OCI-LY3 (cell line): ENCODE measurements at regions not wholly inside any gene's neighbourhood (a gene's known extent, or its start where the extent isn't known, plus 50 kb on each side); places are given as distances from the start of the nearest gene placed in this dataset.

ENCODE experiments used
- EZH2phosphoT487 ChIP-seq: fragments of 200-600 bp; shearing (Covaris generic); IDR thresholded peaks from 2 replicates; pipeline ENCODE4 v1.6.1; 2018; ENCODE audit warnings: antibody characterized with exemption, mixed run types, low read depth
- TF ChIP-seq, protein P1 (sequence below): fragments of 200-600, 300-600 bp; sonication (generic); IDR thresholded peaks from 2 replicates; pipeline ENCODE4 v1.5.1; 2014; ENCODE audit warnings: antibody characterized with exemption, low read length, low read depth

DNA sequence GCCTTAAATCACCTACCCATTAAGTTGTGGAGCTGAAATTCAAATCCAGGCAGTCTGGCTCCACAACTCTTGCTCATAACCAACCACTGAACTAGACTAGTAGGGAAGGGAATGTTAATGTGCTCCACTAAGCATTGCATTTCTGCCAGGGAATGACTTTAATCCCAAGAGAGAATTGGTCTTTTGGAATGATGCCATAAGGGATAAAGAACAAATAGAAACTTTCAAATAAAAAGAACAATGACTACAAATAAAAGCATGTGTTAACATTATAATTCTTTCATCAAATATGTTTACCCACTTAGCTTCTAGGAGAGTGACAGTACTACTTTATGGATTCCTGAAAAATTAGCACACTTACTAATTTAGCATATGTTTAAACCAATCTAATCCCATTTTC, 905.9 kb downstream of the CENPC start:
- TF ChIP-seq, protein P1, sequence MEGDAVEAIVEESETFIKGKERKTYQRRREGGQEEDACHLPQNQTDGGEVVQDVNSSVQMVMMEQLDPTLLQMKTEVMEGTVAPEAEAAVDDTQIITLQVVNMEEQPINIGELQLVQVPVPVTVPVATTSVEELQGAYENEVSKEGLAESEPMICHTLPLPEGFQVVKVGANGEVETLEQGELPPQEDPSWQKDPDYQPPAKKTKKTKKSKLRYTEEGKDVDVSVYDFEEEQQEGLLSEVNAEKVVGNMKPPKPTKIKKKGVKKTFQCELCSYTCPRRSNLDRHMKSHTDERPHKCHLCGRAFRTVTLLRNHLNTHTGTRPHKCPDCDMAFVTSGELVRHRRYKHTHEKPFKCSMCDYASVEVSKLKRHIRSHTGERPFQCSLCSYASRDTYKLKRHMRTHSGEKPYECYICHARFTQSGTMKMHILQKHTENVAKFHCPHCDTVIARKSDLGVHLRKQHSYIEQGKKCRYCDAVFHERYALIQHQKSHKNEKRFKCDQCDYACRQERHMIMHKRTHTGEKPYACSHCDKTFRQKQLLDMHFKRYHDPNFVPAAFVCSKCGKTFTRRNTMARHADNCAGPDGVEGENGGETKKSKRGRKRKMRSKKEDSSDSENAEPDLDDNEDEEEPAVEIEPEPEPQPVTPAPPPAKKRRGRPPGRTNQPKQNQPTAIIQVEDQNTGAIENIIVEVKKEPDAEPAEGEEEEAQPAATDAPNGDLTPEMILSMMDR, result no peak
- no peak for TF ChIP-seq EZH2phosphoT487
